RWPE1 (cell line): ENCODE measurements at regions not wholly inside any gene's neighbourhood (a gene's known extent, or its start where the extent isn't known, plus 50 kb on each side); places are given as distances from the start of the nearest gene placed in this dataset.

Source experiments
- CTCF ChIA-PET: fragments of 350-600 bp; sonication (Branson Sonifier 250); formaldehyde crosslinking; extraction: SDS; loops from one replicate; lab custom pipeline; 2021; lab: Yijun Ruan, JAX
- POLR2A ChIA-PET: fragments of 400-600 bp; formaldehyde crosslinking; extraction: SDS; loops from one replicate; lab custom pipeline; 2020; ENCODE audit warnings: antibody characterized with exemption; ENCODE audit not compliant: low non-redundant PET; lab: Yijun Ruan, JAX
- DNase-seq: peaks from one replicate; pipeline ENCODE4 v3.0.0; 2012; ENCODE audit warnings: low spot score
- H3K27ac ChIP-seq: fragments of 450-650 bp; 2 replicates; pipeline ENCODE4 v1.5.1; 2017
- CTCF ChIP-seq: fragments of 450-650 bp; conservative IDR thresholded peaks from 2 replicates; pipeline ENCODE4 v1.5.1; 2017; ENCODE audit warnings: low read depth, mild to moderate bottlenecking

- ChIA-PET POLR2A (no interaction called here), CTCF (interaction anchor here (1.4 to 4.8 kb wide), 2 partner anchors 88 to 140 kb away, joined by 9 to 40 read pairs; no protein-coding TSS in a partner anchor)
- DNase-seq, result no peak
- no peak overlapping the region for H3K27ac ChIP-seq
- TF ChIP-seq CTCF, result no peak
Measured at GRCh38 chr5:154608531-154609011, 130.5 kb upstream of the HAND1 start.

- CTCF ChIA-PET, result interaction anchor here (4.8 kb wide), 1 partner anchor 87 kb away, joined by 40 read pairs; no protein-coding TSS in a partner anchor
- TF ChIP-seq CTCF, result no peak
- POLR2A ChIA-PET, result no interaction called here
- H3K27ac ChIP-seq, result no peak overlapping the region
- DNase-seq, result no peak
Measured at GRCh38 chr5:154607746-154608145, 129.7 kb upstream of the HAND1 start.

- DNase-seq, result no peak
- ChIA-PET POLR2A (no interaction called here), CTCF (interaction anchor here (0.6 to 1.0 kb wide), 2 partner anchors 10 to 86 kb away, joined by 4 read pairs; no protein-coding TSS in a partner anchor)
- no peak for TF ChIP-seq CTCF
- H3K27ac ChIP-seq, result no peak overlapping the region
Measured at GRCh38 chr5:154606246-154606645, 128.2 kb upstream of the HAND1 start.

GRCh38 chr5:154603953-154604679 is 126.1 kb upstream of the HAND1 start:
- no peak for DNase-seq
- ChIA-PET POLR2A (interaction anchor here (0.7 kb wide), 1 partner anchor 343 kb away, joined by 3 read pairs; no protein-coding TSS in a partner anchor), CTCF (interaction anchor here (1.3 kb wide), 1 partner anchor 84 kb away, joined by 3 read pairs; no protein-coding TSS in a partner anchor)
- no peak for TF ChIP-seq CTCF
- no peak overlapping the region for H3K27ac ChIP-seq

GRCh38 chr5:154603485-154603884 is 125.5 kb upstream of the HAND1 start:
- H3K27ac ChIP-seq, result no peak overlapping the region
- ChIA-PET CTCF (interaction anchor here (0.7 to 1.3 kb wide), 3 partner anchors 11 to 131 kb away, joined by 3 read pairs; no protein-coding TSS in a partner anchor), POLR2A (no interaction called here)
- TF ChIP-seq CTCF, result no peak
- DNase-seq, result no peak

- POLR2A ChIA-PET, result no interaction called here
- TF ChIP-seq CTCF, result no peak
- CTCF ChIA-PET, result interaction anchor here (0.7 to 1.3 kb wide), 3 partner anchors 10 to 130 kb away, joined by 3 read pairs; no protein-coding TSS in a partner anchor
- no peak for DNase-seq
- no peak overlapping the region for H3K27ac ChIP-seq
Measured at GRCh38 chr5:154603011-154603410, 125.0 kb upstream of the HAND1 start.
